Activated T-cell treated with anti-CD3 and anti-CD28 coated beads, Interleukin-2, amount 50 U/mL, for 24 hours (primary cell): ENCODE measurements at regions not wholly inside any gene's neighbourhood (a gene's known extent, or its start where the extent isn't known, plus 50 kb on each side); places are given as distances from the start of the nearest gene placed in this dataset.
A peak's percentile ranks its signal among the peaks of the same experiment; 100 is the strongest.

Source experiments
- DNase-seq: peaks from one replicate; pipeline ENCODE4 v3.0.0-alpha.2; 2020
- H3K27ac Mint-ChIP-seq: 2 replicates; pipeline ENCODE4 v1.8.0; 2020; ENCODE audit warnings: mild to moderate bottlenecking, mixed read lengths
- H3K27me3 Mint-ChIP-seq: 2 replicates; pipeline ENCODE4 v1.8.0; 2020; ENCODE audit warnings: mixed read lengths
- H3K36me3 Mint-ChIP-seq: 2 replicates; pipeline ENCODE4 v1.8.0; 2020; ENCODE audit warnings: low read depth, mixed read lengths
- H3K4me1 Mint-ChIP-seq: 2 replicates; pipeline ENCODE4 v1.8.0; 2020; ENCODE audit warnings: low read depth, mixed read lengths
- H3K4me3 Mint-ChIP-seq: 2 replicates; pipeline ENCODE4 v1.8.0; 2020; ENCODE audit warnings: mild to moderate bottlenecking, moderate library complexity, mixed read lengths
- H3K9me3 Mint-ChIP-seq: 2 replicates; pipeline ENCODE4 v1.8.0; 2020; ENCODE audit warnings: mixed read lengths

GRCh38 chr13:73231471-73231870 is 172.7 kb downstream of the KLF5 start:
- no peaks in the 10 kb centered on the region for H3K36me3 Mint-ChIP-seq
- no peaks in the 10 kb centered on the region for H3K27me3 Mint-ChIP-seq
- peaks cover 29% of the 10 kb centered on the region for H3K4me1 Mint-ChIP-seq
- no peak overlapping the region for H3K4me3 Mint-ChIP-seq
- no peaks in the 10 kb centered on the region for H3K9me3 Mint-ChIP-seq
- DNase-seq = no peak
- no peak overlapping the region for H3K27ac Mint-ChIP-seq

- Mint-ChIP-seq H3K27me3 (no peaks in the 10 kb centered on the region), H3K9me3 (no peaks in the 10 kb centered on the region), H3K27ac (no peak overlapping the region), H3K4me3 (no peak overlapping the region), H3K4me1 (peaks cover 29% of the 10 kb centered on the region), H3K36me3 (no peaks in the 10 kb centered on the region)
- no peak for DNase-seq
Observed at GRCh38 chr13:73230716-73231115, 171.9 kb downstream of the KLF5 start.

DNA sequence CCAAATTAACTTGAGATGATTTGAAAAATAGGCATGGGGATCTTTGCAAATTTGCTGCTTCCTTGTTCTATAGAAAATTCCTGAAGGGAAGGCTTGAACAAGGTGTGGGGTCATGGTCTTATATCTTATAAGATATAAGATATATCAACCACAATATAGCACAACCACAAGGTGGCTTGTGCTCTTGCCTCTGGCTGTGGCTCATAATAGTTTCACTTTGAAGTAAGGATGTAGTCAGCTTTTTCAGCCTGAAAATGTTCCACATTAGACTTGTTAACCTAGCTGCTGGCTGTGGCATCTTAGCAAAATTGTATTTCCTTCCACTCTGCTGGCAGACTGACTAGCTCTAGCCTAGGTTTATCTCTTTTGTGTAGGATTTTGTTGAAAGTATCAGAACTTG is 169.7 kb downstream of the KLF5 start:
- Mint-ChIP-seq H3K36me3 (no peaks in the 10 kb centered on the region), H3K4me1 (peaks cover 41% of the 10 kb centered on the region), H3K9me3 (no peaks in the 10 kb centered on the region), H3K4me3 (no peak overlapping the region), H3K27me3 (no peaks in the 10 kb centered on the region), H3K27ac (peak overlapping the region; percentile 18)
- no peak for DNase-seq

DNA sequence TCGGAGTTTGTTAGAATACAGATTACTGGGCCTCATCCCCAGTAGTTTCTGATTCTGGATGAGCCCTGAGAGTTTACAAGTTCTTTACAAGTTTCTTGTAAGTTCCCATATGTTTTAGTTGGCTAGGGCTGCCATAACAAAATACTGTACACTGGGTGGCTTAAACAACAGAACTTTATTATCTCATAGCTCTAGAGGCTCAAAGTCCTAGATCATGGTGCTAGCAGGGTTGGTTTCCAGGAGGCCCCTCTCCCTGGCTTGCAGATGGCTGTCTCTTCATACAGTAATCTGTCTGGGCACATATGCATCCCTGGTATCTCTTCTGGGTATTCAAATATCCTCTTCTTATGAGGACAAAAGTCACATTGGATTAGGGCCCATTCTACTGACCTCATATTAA is 167.2 kb downstream of the KLF5 start:
- Mint-ChIP-seq H3K9me3 (no peaks in the 10 kb centered on the region), H3K27ac (no peak overlapping the region), H3K4me1 (peaks cover 43% of the 10 kb centered on the region), H3K36me3 (no peaks in the 10 kb centered on the region), H3K4me3 (no peak overlapping the region), H3K27me3 (no peaks in the 10 kb centered on the region)
- DNase-seq = no peak

- H3K27ac Mint-ChIP-seq = no peak overlapping the region
- no peaks in the 10 kb centered on the region for H3K36me3 Mint-ChIP-seq
- no peak overlapping the region for H3K4me3 Mint-ChIP-seq
- no peak for DNase-seq
- no peaks in the 10 kb centered on the region for H3K9me3 Mint-ChIP-seq
- no peaks in the 10 kb centered on the region for H3K27me3 Mint-ChIP-seq
- H3K4me1 Mint-ChIP-seq = peaks cover 34% of the 10 kb centered on the region
Observed at GRCh38 chr13:73224703-73225102, 165.9 kb downstream of the KLF5 start.

- Mint-ChIP-seq H3K9me3 (no peaks in the 10 kb centered on the region), H3K27me3 (peaks cover 3% of the 10 kb centered on the region), H3K4me3 (no peak overlapping the region), H3K36me3 (no peaks in the 10 kb centered on the region), H3K27ac (no peak overlapping the region), H3K4me1 (peaks cover 22% of the 10 kb centered on the region)
- DNase-seq = no peak
Observed at GRCh38 chr13:73223372-73223781, 164.6 kb downstream of the KLF5 start.

DNA sequence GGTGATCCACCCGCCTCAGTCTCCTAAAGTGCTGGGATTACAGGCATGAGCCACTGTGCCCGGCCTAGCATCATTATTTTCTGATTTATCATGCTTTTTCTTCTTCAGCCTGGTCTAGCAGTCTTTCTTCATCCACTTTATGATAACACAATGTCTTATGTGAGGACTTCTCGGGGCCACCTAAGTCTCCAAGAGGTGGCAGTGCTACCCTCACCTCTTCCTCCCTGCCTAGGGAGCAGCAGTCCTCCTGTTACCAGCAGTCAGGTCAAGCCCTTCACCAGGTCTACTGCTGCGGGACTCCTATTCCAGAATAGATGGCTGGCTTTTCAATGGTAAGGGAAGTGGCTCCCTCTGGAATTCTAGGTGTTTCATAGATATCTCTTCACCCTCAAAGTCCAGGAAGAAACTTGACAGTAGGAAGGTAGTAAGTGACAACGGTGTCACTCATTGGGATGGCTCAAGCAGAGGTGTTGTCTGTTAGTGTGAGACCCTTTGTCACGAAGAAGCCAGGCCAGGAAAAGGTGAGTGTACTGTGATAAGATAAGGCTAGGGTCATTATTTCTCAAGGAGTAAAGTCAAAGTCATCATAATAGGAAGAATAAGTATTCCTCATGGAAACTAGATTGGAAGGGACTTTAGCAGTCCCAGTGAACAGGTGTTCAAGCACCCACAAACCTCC is 164.0 kb downstream of the KLF5 start:
- H3K9me3 Mint-ChIP-seq = no peaks in the 10 kb centered on the region
- no peak overlapping the region for H3K27ac Mint-ChIP-seq
- no peak overlapping the region for H3K4me3 Mint-ChIP-seq

GRCh38 chr13:73220966-73221720 is 162.3 kb downstream of the KLF5 start:
- no peak for DNase-seq
- peaks cover 23% of the 10 kb centered on the region for H3K4me1 Mint-ChIP-seq
- no peaks in the 10 kb centered on the region for H3K36me3 Mint-ChIP-seq
- peaks cover 3% of the 10 kb centered on the region for H3K27me3 Mint-ChIP-seq
- no peak overlapping the region for H3K27ac Mint-ChIP-seq
- no peak overlapping the region for H3K4me3 Mint-ChIP-seq
- H3K9me3 Mint-ChIP-seq = no peaks in the 10 kb centered on the region

More for the DNA sequence above, 164.0 kb downstream of the KLF5 start:
- no peak for DNase-seq
- peaks cover 18% of the 10 kb centered on the region for H3K4me1 Mint-ChIP-seq
- peaks cover 3% of the 10 kb centered on the region for H3K27me3 Mint-ChIP-seq
- no peaks in the 10 kb centered on the region for H3K36me3 Mint-ChIP-seq

DNA sequence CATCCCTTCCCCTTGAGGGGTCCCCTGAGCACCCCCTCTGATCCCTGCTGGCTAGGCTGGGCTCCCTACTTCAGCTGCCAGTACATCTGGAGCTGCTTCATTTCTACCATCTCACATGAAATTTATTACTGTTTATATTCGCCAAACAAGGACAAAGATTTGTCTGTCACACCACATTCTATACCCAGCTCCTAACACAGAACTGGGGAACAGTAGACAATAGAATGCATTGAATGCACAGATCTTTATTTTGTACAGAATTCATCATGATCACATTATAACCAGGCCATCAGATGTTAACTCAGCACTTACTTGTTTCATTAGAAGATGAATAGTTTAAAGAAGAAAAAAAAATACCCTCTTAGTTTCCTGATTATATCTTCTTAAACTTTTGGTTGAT is 159.4 kb downstream of the KLF5 start:
- no peak overlapping the region for H3K4me3 Mint-ChIP-seq
- no peak overlapping the region for H3K27ac Mint-ChIP-seq
- H3K9me3 Mint-ChIP-seq = no peaks in the 10 kb centered on the region
- no peak for DNase-seq
- peaks cover 9% of the 10 kb centered on the region for H3K4me1 Mint-ChIP-seq
- H3K36me3 Mint-ChIP-seq = no peaks in the 10 kb centered on the region
- H3K27me3 Mint-ChIP-seq = peaks cover 7% of the 10 kb centered on the region

- Mint-ChIP-seq H3K27me3 (peaks cover 7% of the 10 kb centered on the region), H3K9me3 (no peaks in the 10 kb centered on the region), H3K36me3 (no peaks in the 10 kb centered on the region), H3K4me1 (peaks cover 11% of the 10 kb centered on the region), H3K27ac (no peak overlapping the region), H3K4me3 (no peak overlapping the region)
- DNase-seq = no peak
Observed at GRCh38 chr13:73216381-73216831, 157.6 kb downstream of the KLF5 start.

DNA sequence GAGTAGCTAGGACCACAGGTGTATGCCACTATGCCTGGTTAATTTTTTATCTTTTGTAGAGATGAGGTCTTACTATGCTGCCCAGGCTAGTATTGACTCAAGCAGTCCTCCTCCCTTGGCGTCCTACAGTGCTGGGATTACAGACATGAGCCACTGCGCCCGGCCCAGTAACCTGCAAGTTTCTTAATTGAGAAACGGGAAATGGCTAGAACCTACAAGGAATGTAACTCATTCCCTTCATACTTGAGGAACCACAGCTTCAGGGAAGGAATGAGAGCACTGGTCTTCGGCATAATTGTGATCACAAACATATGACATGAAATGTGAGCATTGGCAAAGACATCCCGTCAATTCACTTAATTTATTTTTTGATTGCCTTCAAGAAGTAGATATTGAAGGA is 157.0 kb downstream of the KLF5 start:
- Mint-ChIP-seq H3K4me3 (no peak overlapping the region), H3K4me1 (peaks cover 11% of the 10 kb centered on the region), H3K9me3 (no peaks in the 10 kb centered on the region), H3K36me3 (no peaks in the 10 kb centered on the region), H3K27me3 (peaks cover 7% of the 10 kb centered on the region), H3K27ac (no peak overlapping the region)
- DNase-seq = no peak

GRCh38 chr13:73212482-73212881 is 153.7 kb downstream of the KLF5 start:
- H3K27ac Mint-ChIP-seq = no peak overlapping the region
- no peak for DNase-seq
- peaks cover 11% of the 10 kb centered on the region for H3K4me1 Mint-ChIP-seq
- no peaks in the 10 kb centered on the region for H3K9me3 Mint-ChIP-seq
- no peaks in the 10 kb centered on the region for H3K36me3 Mint-ChIP-seq
- H3K27me3 Mint-ChIP-seq = peaks cover 5% of the 10 kb centered on the region
- H3K4me3 Mint-ChIP-seq = no peak overlapping the region

- H3K27ac Mint-ChIP-seq = no peak overlapping the region
- H3K4me3 Mint-ChIP-seq = no peak overlapping the region
- peaks cover 5% of the 10 kb centered on the region for H3K27me3 Mint-ChIP-seq
- peaks cover 6% of the 10 kb centered on the region for H3K4me1 Mint-ChIP-seq
- H3K9me3 Mint-ChIP-seq = no peaks in the 10 kb centered on the region
- no peaks in the 10 kb centered on the region for H3K36me3 Mint-ChIP-seq
- DNase-seq = no peak
Observed at GRCh38 chr13:73210218-73210883, 151.5 kb downstream of the KLF5 start.

DNA sequence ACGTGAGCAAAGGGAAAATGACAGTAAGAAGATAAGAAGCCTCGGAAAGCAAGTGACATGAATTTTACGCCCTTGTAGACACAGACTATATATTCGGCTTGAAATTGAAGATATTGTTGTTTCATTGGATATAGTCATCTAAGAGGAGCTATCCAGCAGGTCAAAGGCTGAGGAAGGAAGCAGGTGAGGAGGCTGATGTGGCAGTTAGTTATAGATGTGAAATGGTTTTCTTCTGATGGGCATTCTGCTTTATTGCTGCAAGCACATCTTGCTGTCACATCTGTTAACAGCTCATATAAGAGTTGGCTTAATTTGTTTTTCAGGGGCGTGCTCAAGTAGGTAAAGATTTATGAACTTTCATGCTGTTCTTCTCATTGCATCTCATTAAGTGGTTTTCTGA is 146.1 kb downstream of the KLF5 start:
- Mint-ChIP-seq H3K27me3 (peaks cover 30% of the 10 kb centered on the region), H3K27ac (no peak overlapping the region), H3K36me3 (no peaks in the 10 kb centered on the region), H3K4me1 (no peaks in the 10 kb centered on the region), H3K9me3 (no peaks in the 10 kb centered on the region), H3K4me3 (no peak overlapping the region)
- no peak for DNase-seq

DNA sequence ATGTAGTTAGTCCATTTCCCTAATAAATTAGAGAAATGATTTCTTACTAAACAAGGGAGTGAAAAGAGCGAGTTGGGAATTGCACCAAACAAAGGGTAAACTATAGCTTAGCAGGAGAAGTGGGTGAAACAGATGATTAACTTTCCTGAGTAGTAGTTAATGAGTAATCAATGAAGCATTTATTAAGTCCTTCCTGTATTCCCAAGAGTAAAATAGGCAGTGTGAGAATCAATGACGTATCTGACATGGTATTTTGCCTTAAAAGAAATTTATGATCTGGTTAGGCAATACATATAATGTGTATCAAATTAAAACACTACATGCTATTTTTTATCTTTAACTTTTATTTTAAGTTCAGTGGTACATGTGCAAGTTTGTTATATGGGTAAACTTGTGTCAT is 142.8 kb downstream of the KLF5 start:
- Mint-ChIP-seq H3K9me3 (no peaks in the 10 kb centered on the region), H3K4me1 (no peaks in the 10 kb centered on the region), H3K4me3 (no peak overlapping the region), H3K36me3 (no peaks in the 10 kb centered on the region), H3K27ac (no peak overlapping the region), H3K27me3 (peaks cover 39% of the 10 kb centered on the region)
- no peak for DNase-seq
